Endothelial cell of umbilical vein (primary cell): ENCODE measurements at regions not wholly inside any gene's neighbourhood (a gene's known extent, or its start where the extent isn't known, plus 50 kb on each side); places are given as distances from the start of the nearest gene placed in this dataset.
A peak's percentile ranks its signal among the peaks of the same experiment; 100 is the strongest.

ENCODE experiments used
- BruUV-seq: library from RNA; stranded (reverse); fragments of 400-500 nt; replicated peaks from 2 replicates; lab custom pipeline; 2021; lab: Mats Ljungman, UMichigan
- CTCF ChIA-PET: fragments of 300-600, 350-600 bp; sonication (Branson Sonifier 250); formaldehyde crosslinking; loops from one replicate; lab custom pipeline; 2021; ENCODE audit warnings: antibody characterized with exemption, inconsistent platforms; lab: Charles Lee
- POLR2A ChIA-PET: fragments of 300-600, 350-600 bp; sonication (Branson Sonifier 250); formaldehyde crosslinking; loops from one replicate; lab custom pipeline; 2021; ENCODE audit warnings: antibody characterized with exemption, inconsistent platforms; lab: Charles Lee
- DNase-seq: peaks from one replicate; pipeline ENCODE4 v3.0.0-alpha.2; 2011; ENCODE audit warnings: low read depth, low spot score
- FAIRE-seq: peaks from 2 replicates; lab custom pipeline; 2011; peaks lifted over from hg19 to GRCh38; lab: Jason Lieb, UNC
- H2AFZ ChIP-seq: 2 replicates; pipeline ENCODE4 v1.6.0; 2012; ENCODE audit warnings: low read depth, low read length, control low read depth, inconsistent platforms
- H3K27ac ChIP-seq: 2 replicates; pipeline ENCODE4 v1.5.1; 2011; ENCODE audit warnings: low read depth, mild to moderate bottlenecking, control low read depth, low read length, moderate library complexity; ENCODE audit not compliant: insufficient read depth
- H3K27me3 ChIP-seq, 2 experiments: 2 replicates each; pipeline versions ENCODE4 v1.6.0 to v1.6.1; 2011; ENCODE audit warnings: low read length in 2 of 2, mixed read lengths in 1 of 2; ENCODE audit not compliant: control insufficient read depth in 2 of 2, insufficient read depth in 2 of 2
- H3K36me3 ChIP-seq, 2 experiments: 2 replicates in 1 of 2; 3 replicates in 1 of 2; pipeline ENCODE4 v1.5.1; 2011; ENCODE audit warnings: low read length in 2 of 2, mild to moderate bottlenecking in 1 of 2, moderate library complexity in 1 of 2; ENCODE audit not compliant: control insufficient read depth in 2 of 2, insufficient read depth in 2 of 2; ENCODE audit errors: extremely low read depth in 1 of 2
- H3K4me1 ChIP-seq: 3 replicates; pipeline ENCODE4 v1.5.1; 2011; ENCODE audit warnings: mild to moderate bottlenecking, low read length; ENCODE audit not compliant: control insufficient read depth, insufficient read depth; ENCODE audit errors: extremely low read depth
- H3K4me2 ChIP-seq: 2 replicates; pipeline ENCODE4 v1.6.1; 2011; ENCODE audit warnings: low read length, control low read depth, mixed read lengths; ENCODE audit not compliant: insufficient read depth
- H3K4me3 ChIP-seq, 3 experiments: fragments of 200-600 bp in 1 of 3; sonication (generic), shearing (Covaris generic) in 1 of 3; replicated peaks in 1 of 3; 2 replicates each; pipeline ENCODE4 v1.5.1; 2011 to 2016; ENCODE audit warnings: control low read depth in 3 of 3, low read length in 3 of 3, mild to moderate bottlenecking in 2 of 3, inconsistent platforms in 1 of 3, low read depth in 1 of 3, moderate library complexity in 1 of 3; ENCODE audit not compliant: insufficient read depth in 1 of 3
- H3K79me2 ChIP-seq: 2 replicates; pipeline ENCODE4 v1.6.0; 2012; ENCODE audit warnings: low read length, inconsistent platforms; ENCODE audit not compliant: control insufficient read depth, insufficient read depth
- H3K9ac ChIP-seq: replicated peaks from 2 replicates; pipeline ENCODE3; 2011; ENCODE audit warnings: low read length, control low read depth; ENCODE audit not compliant: insufficient read depth; ENCODE audit errors: extremely low read depth
- H3K9me1 ChIP-seq: replicated peaks from 3 replicates; pipeline ENCODE4 v1.6.0; 2011; ENCODE audit warnings: mild to moderate bottlenecking, low read length; ENCODE audit not compliant: control insufficient read depth, insufficient read depth; ENCODE audit errors: extremely low read depth
- H3K9me3 ChIP-seq: replicated peaks from 2 replicates; pipeline ENCODE4 v1.5.1; 2012; ENCODE audit warnings: low read length, inconsistent platforms; ENCODE audit not compliant: control insufficient read depth, insufficient read depth
- H4K20me1 ChIP-seq: replicated peaks from 2 replicates; pipeline ENCODE3; 2011; ENCODE audit warnings: mild to moderate bottlenecking, low read length; ENCODE audit not compliant: control insufficient read depth, insufficient read depth; ENCODE audit errors: extremely low read depth
- EZH2 ChIP-seq: IDR thresholded peaks from 2 replicates; pipeline ENCODE4 v1.6.1; 2012; ENCODE audit warnings: borderline replicate concordance, low read depth, mild to moderate bottlenecking, moderate library complexity, low read length, inconsistent platforms; ENCODE audit not compliant: severe bottlenecking
- FOS ChIP-seq: IDR thresholded peaks from 2 replicates; pipeline ENCODE4 v1.6.1; 2011; ENCODE audit warnings: mild to moderate bottlenecking, low read length, moderate library complexity, borderline replicate concordance; ENCODE audit not compliant: insufficient read depth
- GATA2 ChIP-seq: IDR thresholded peaks from 2 replicates; pipeline ENCODE4 v1.7.0; 2011; ENCODE audit warnings: low read depth, mild to moderate bottlenecking, moderate library complexity, mixed read lengths, low read length; ENCODE audit not compliant: insufficient read length, insufficient read depth
- JUN ChIP-seq: IDR thresholded peaks from 2 replicates; pipeline ENCODE4 v1.6.1; 2011; ENCODE audit warnings: borderline replicate concordance, low read depth; ENCODE audit not compliant: insufficient read length, insufficient read depth
- MYC ChIP-seq: IDR thresholded peaks from one replicate; pipeline ENCODE4 v1.6.1; 2011; ENCODE audit warnings: mild to moderate bottlenecking, low read depth, low read length
- POLR2A ChIP-seq: IDR thresholded peaks from 2 replicates; pipeline ENCODE4 v1.6.1; 2012; ENCODE audit warnings: low read depth, mild to moderate bottlenecking, control low read depth, low read length
- POLR2AphosphoS5 ChIP-seq: IDR thresholded peaks from 2 replicates; pipeline ENCODE4 v1.6.1; 2012; ENCODE audit warnings: low read depth, mild to moderate bottlenecking, control low read depth, low read length, moderate library complexity; ENCODE audit not compliant: insufficient read depth
- dilution Hi-C: fragments of 300-500 bp; cut with MboI; formaldehyde crosslinking; loops from one replicate; pipeline ENCODE4 v1.15.0; 2019; ENCODE audit warnings: low sequenced_read_pairs; ENCODE audit not compliant: extremely low pct_ligation_motif_present
- intact Hi-C: fragments of 100-400 bp; cut with micrococcal nuclease; formaldehyde crosslinking; loops from one replicate; pipeline ENCODE4 v1.10.0; 2022
- TF ChIP-seq, protein P1 (sequence below): IDR thresholded peaks from 2 replicates; pipeline ENCODE4 v1.6.1; 2011; ENCODE audit not compliant: insufficient read depth, insufficient read length
- TF ChIP-seq, protein P2 (sequence below), 2 donors: IDR thresholded peaks; 1 replicate in 1 of 2; 2 replicates in 1 of 2; pipeline ENCODE4 v1.5.1; 2011; ENCODE audit warnings: low read length in 2 of 2, mild to moderate bottlenecking in 2 of 2, moderate library complexity in 2 of 2, control low read depth in 1 of 2, inconsistent platforms in 1 of 2, low read depth in 1 of 2; ENCODE audit not compliant: insufficient read depth in 1 of 2; ENCODE audit errors: extremely low read depth in 1 of 2

- ChIA-PET POLR2A (interaction anchor here (0.8 to 0.9 kb wide), 2 partner anchors 144 to 269 kb away, joined by 3 read pairs; no protein-coding TSS in a partner anchor), CTCF (interaction anchor here (1.0 to 1.4 kb wide), 6 partner anchors 9 to 381 kb away, joined by 3 to 5 read pairs (median 4); partner anchors contain the start of genes CASP3 and PRIMPOL)
- intact Hi-C loops (loop anchor here (1.0 to 5.0 kb wide), 4 partner anchors 42 to 739 kb away; no protein-coding TSS in a partner anchor), dilution Hi-C loops (no loop called here)
- no peaks in the 10 kb centered on the region for H3K27me3 ChIP-seq
- peak; percentile 17 for DNase-seq
- H2AFZ ChIP-seq, result peak overlapping the region; percentile 88
- TF ChIP-seq EZH2, result no peak
- no peak for TF ChIP-seq MYC
- TF ChIP-seq JUN, result no peak
- TF ChIP-seq POLR2AphosphoS5, result no peak
- TF ChIP-seq, protein P1, sequence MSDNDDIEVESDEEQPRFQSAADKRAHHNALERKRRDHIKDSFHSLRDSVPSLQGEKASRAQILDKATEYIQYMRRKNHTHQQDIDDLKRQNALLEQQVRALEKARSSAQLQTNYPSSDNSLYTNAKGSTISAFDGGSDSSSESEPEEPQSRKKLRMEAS, result no peak
- no peak for TF ChIP-seq FOS
- TF ChIP-seq, protein P2, sequence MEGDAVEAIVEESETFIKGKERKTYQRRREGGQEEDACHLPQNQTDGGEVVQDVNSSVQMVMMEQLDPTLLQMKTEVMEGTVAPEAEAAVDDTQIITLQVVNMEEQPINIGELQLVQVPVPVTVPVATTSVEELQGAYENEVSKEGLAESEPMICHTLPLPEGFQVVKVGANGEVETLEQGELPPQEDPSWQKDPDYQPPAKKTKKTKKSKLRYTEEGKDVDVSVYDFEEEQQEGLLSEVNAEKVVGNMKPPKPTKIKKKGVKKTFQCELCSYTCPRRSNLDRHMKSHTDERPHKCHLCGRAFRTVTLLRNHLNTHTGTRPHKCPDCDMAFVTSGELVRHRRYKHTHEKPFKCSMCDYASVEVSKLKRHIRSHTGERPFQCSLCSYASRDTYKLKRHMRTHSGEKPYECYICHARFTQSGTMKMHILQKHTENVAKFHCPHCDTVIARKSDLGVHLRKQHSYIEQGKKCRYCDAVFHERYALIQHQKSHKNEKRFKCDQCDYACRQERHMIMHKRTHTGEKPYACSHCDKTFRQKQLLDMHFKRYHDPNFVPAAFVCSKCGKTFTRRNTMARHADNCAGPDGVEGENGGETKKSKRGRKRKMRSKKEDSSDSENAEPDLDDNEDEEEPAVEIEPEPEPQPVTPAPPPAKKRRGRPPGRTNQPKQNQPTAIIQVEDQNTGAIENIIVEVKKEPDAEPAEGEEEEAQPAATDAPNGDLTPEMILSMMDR (IDR thresholded peaks at IDR 0.05; ENCODE audit: extremely low read depth in 1 of 2, insufficient read depth in 1 of 2, low read depth in 1 of 2, low read length in 2 of 2), result no peak
- TF ChIP-seq GATA2, result no peak
- no peak for TF ChIP-seq POLR2A
- no peaks in the 10 kb centered on the region for H4K20me1 ChIP-seq
- H3K79me2 ChIP-seq, result no peaks in the 10 kb centered on the region
- H3K27ac ChIP-seq, result peak overlapping the region; percentile 64
- no peak for FAIRE-seq
- peak overlapping the region; percentile 62 for H3K9ac ChIP-seq
- no TSS peak for BruUV-seq
- no peaks in the 10 kb centered on the region for H3K36me3 ChIP-seq
- H3K9me3 ChIP-seq, result no peaks in the 10 kb centered on the region
- H3K4me1 ChIP-seq, result peaks cover 23% of the 10 kb centered on the region
- H3K9me1 ChIP-seq, result no peaks in the 10 kb centered on the region
- H3K4me3 ChIP-seq, result peak overlapping the region in 1 of 3 experiments; percentile 13
- peak overlapping the region; percentile 82 for H3K4me2 ChIP-seq
Observed at GRCh38 chr4:184268584-184269160, 51.0 kb upstream of the ENPP6 start.
